ENCODE measurements at regions not wholly inside any gene's neighbourhood (a gene's known extent, or its start where the extent isn't known, plus 50 kb on each side); places are given as distances from the start of the nearest gene placed in this dataset.

DNA sequence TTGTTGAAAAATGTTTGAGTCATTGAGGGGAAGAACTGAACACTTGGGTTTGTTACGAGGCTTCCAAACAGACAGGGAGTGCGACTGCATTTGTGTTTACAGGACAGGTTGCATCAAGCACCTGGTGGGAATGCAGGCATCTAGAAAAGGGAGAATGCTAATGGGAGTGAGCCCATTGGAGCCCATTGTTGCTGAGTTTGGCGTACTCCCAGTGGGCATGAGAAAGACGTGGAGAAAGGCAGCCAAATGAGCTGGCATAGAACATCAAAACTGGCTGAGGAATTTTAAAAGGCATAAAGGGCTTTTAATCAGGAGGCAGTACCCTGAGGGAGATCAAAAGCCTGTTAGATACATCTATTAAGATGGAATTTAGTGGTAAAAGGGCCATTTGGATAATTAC lies 171.6 kb upstream of the NPSR1 start:
- H3K4me1 ChIP-seq: no peaks in the 10 kb centered on the region
- no peak for DNase-seq
- H3K27ac ChIP-seq: no peak overlapping the region
- H3K36me3 ChIP-seq: no peaks in the 10 kb centered on the region
- H3K27me3 ChIP-seq: no peaks in the 10 kb centered on the region
- no peak overlapping the region for H3K4me3 ChIP-seq
- no peak for TF ChIP-seq POLR2AphosphoS5 (IDR thresholded peaks at IDR 0.05)
- TF ChIP-seq EP300 (IDR thresholded peaks at IDR 0.05): no peak
- no peak for TF ChIP-seq POLR2A (IDR thresholded peaks at IDR 0.05)
- TF ChIP-seq CTCF (IDR thresholded peaks at IDR 0.05): no peak
- H3K9me3 ChIP-seq: peaks cover 0 to 9% (median 0%) of the 10 kb centered on the region in 4 donors
- 81 to 82% methylated on average over 4 of the region's 4 CpGs for WGBS, 2 donors
- intact Hi-C loops (cut with DNase I): no loop called here

DNA sequence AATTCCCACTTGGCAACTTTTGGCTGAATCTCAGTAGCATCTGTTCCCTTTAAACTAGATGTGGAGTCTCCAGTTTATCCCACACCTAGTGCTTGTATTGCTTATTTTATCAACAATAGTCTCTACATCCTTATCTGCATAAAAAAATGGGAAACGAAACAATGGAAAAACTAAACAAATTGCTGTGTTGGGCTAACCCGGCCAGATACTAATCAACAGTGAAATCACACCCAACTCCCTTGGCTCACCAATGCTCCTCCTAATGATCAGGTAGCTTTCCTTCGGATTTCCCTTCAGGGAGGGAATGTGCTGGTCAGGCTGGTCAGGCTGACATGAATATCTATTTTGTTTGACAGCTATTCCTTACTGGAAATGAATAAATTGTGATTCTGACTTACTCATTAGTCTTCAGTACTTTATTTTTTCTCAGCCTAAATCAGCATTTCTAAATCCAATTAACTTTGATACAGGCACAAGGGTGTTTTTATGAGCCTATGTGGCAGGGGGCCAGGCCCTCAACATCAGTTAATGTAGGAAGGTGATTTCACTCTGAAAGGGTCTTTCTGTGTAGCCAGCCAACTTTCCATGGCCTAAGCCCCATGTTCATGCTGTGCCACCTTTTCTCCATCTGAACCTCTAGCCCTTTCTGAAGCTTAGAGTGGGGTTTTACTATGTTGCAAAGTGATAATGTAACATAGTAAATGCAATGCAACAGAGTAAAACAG lies 170.5 kb upstream of the NPSR1 start:
- Histone ChIP-seq H3K36me3 (no peaks in the 10 kb centered on the region), H3K4me1 (no peaks in the 10 kb centered on the region), H3K27me3 (no peaks in the 10 kb centered on the region), H3K4me3 (no peak overlapping the region), H3K27ac (no peak overlapping the region), H3K9me3 (peaks cover 0 to 9% (median 0%) of the 10 kb centered on the region in 4 donors)
- DNase-seq: no peak
- TF ChIP-seq POLR2AphosphoS5 (IDR thresholded peaks at IDR 0.05): no peak
- no peak for TF ChIP-seq CTCF (IDR thresholded peaks at IDR 0.05)
- TF ChIP-seq POLR2A (IDR thresholded peaks at IDR 0.05): no peak
- no peak for TF ChIP-seq EP300 (IDR thresholded peaks at IDR 0.05)
- 81 to 85% methylated on average over 3 of the region's 3 CpGs for WGBS, 2 donors
- intact Hi-C loops (cut with DNase I): no loop called here

- intact Hi-C loops (cut with DNase I): no loop called here
- Histone ChIP-seq H3K4me3 (no peak overlapping the region), H3K4me1 (no peaks in the 10 kb centered on the region), H3K9me3 (peaks cover 0 to 4% (median 0%) of the 10 kb centered on the region in 4 donors), H3K27me3 (no peaks in the 10 kb centered on the region), H3K36me3 (no peaks in the 10 kb centered on the region), H3K27ac (no peak overlapping the region)
- no peak for DNase-seq
- TF ChIP-seq EP300 (IDR thresholded peaks at IDR 0.05) (no peak), POLR2AphosphoS5 (IDR thresholded peaks at IDR 0.05) (no peak), POLR2A (IDR thresholded peaks at IDR 0.05) (no peak), CTCF (IDR thresholded peaks at IDR 0.05) (no peak)
- whole genome bisulfite sequencing, 2 donors: 84 to 88% methylated on average over 4 of the region's 4 CpGs
Observed at GRCh38 chr7:34488766-34489165, 169.3 kb upstream of the NPSR1 start.

GRCh38 chr7:34491899-34492298 lies 166.1 kb upstream of the NPSR1 start:
- WGBS, 2 donors: 90 to 93% methylated on average over 3 of the region's 3 CpGs
- intact Hi-C loops (cut with DNase I): no loop called here
- H3K27me3 ChIP-seq: no peaks in the 10 kb centered on the region
- H3K4me3 ChIP-seq: no peak overlapping the region
- H3K27ac ChIP-seq: no peak overlapping the region
- peaks cover 0 to 4% (median 0%) of the 10 kb centered on the region in 4 donors for H3K9me3 ChIP-seq
- DNase-seq: no peak
- H3K36me3 ChIP-seq: no peaks in the 10 kb centered on the region
- TF ChIP-seq CTCF (IDR thresholded peaks at IDR 0.05): no peak
- no peak for TF ChIP-seq POLR2AphosphoS5 (IDR thresholded peaks at IDR 0.05)
- no peak for TF ChIP-seq POLR2A (IDR thresholded peaks at IDR 0.05)
- TF ChIP-seq EP300 (IDR thresholded peaks at IDR 0.05): no peak
- no peaks in the 10 kb centered on the region for H3K4me1 ChIP-seq

- Histone ChIP-seq H3K36me3 (no peaks in the 10 kb centered on the region), H3K4me3 (no peak overlapping the region), H3K4me1 (no peaks in the 10 kb centered on the region), H3K9me3 (peaks cover 0 to 2% (median under 1%) of the 10 kb centered on the region in 4 donors), H3K27me3 (no peaks in the 10 kb centered on the region), H3K27ac (no peak overlapping the region)
- intact Hi-C loops (cut with DNase I): no loop called here
- WGBS, 2 donors: 89 to 90% methylated on average over 4 of the region's 4 CpGs
- TF ChIP-seq CTCF (IDR thresholded peaks at IDR 0.05): no peak
- TF ChIP-seq POLR2A (IDR thresholded peaks at IDR 0.05): no peak
- TF ChIP-seq EP300 (IDR thresholded peaks at IDR 0.05): no peak
- TF ChIP-seq POLR2AphosphoS5 (IDR thresholded peaks at IDR 0.05): no peak
- DNase-seq: no peak
Observed at GRCh38 chr7:34493752-34494151, 164.3 kb upstream of the NPSR1 start.
